ENCODE measurements at regions not wholly inside any gene's neighbourhood (a gene's known extent, or its start where the extent isn't known, plus 50 kb on each side); places are given as distances from the start of the nearest gene placed in this dataset.
A peak's percentile ranks its signal among the peaks of the same experiment; 100 is the strongest.

GRCh38 chr6:154885214-154885613 lies 109.9 kb upstream of the TIAM2 start:
- no peak for DNase-seq (ENCODE audit: low read depth)
- H3K4me3 ChIP-seq (ENCODE audit: low read depth, low read length) = no peak overlapping the region

GRCh38 chr6:154886016-154886415 lies 109.1 kb upstream of the TIAM2 start:
- DNase-seq (ENCODE audit: low read depth) = no peak
- H3K4me3 ChIP-seq (ENCODE audit: low read depth, low read length) = no peak overlapping the region

GRCh38 chr6:154886471-154886870 lies 108.6 kb upstream of the TIAM2 start:
- H3K4me3 ChIP-seq (ENCODE audit: low read depth, low read length) = no peak overlapping the region
- no peak for DNase-seq (ENCODE audit: low read depth)

- no peak overlapping the region for H3K4me3 ChIP-seq (ENCODE audit: low read depth, low read length)
- no peak for DNase-seq (ENCODE audit: low read depth)
Observed at GRCh38 chr6:154887051-154887450, 108.1 kb upstream of the TIAM2 start.

GRCh38 chr6:154888421-154889295 lies 106.5 kb upstream of the TIAM2 start:
- no peak overlapping the region for H3K4me3 ChIP-seq (ENCODE audit: low read depth, low read length)
- DNase-seq (ENCODE audit: low read depth) = no peak

- DNase-seq (ENCODE audit: low read depth) = no peak
Observed at GRCh38 chr6:154890874-154891273, 104.2 kb upstream of the TIAM2 start.

GRCh38 chr6:154891901-154892300 lies 103.2 kb upstream of the TIAM2 start:
- no peak for DNase-seq (ENCODE audit: low read depth)
- H3K4me3 ChIP-seq (ENCODE audit: low read depth, low read length) = no peak overlapping the region

More at GRCh38 chr6:154890874-154891273, 104.2 kb upstream of the TIAM2 start:
- H3K4me3 ChIP-seq (ENCODE audit: low read depth, low read length) = no peak overlapping the region

- no peak overlapping the region for H3K4me3 ChIP-seq (ENCODE audit: low read depth, low read length)
- no peak for DNase-seq (ENCODE audit: low read depth)
Observed at GRCh38 chr6:154893917-154894316, 101.2 kb upstream of the TIAM2 start.

- DNase-seq (ENCODE audit: low read depth) = no peak
- no peak overlapping the region for H3K4me3 ChIP-seq (ENCODE audit: low read depth, low read length)
Observed at GRCh38 chr6:154894902-154895301, 100.2 kb upstream of the TIAM2 start.

GRCh38 chr6:154895841-154896240 lies 99.3 kb upstream of the TIAM2 start:
- no peak for DNase-seq (ENCODE audit: low read depth)
- H3K4me3 ChIP-seq (ENCODE audit: low read depth, low read length) = no peak overlapping the region

- no peak for DNase-seq (ENCODE audit: low read depth)
- no peak overlapping the region for H3K4me3 ChIP-seq (ENCODE audit: low read depth, low read length)
Observed at GRCh38 chr6:154898821-154899220, 96.3 kb upstream of the TIAM2 start.

- no peak overlapping the region for H3K4me3 ChIP-seq (ENCODE audit: low read depth, low read length)
- DNase-seq (ENCODE audit: low read depth) = no peak
Observed at GRCh38 chr6:154899824-154900463, 95.2 kb upstream of the TIAM2 start.

- DNase-seq (ENCODE audit: low read depth) = no peak
Observed at GRCh38 chr6:154901876-154902552, 93.1 kb upstream of the TIAM2 start.

GRCh38 chr6:154907291-154907690 lies 87.8 kb upstream of the TIAM2 start:
- no peak overlapping the region for H3K4me3 ChIP-seq (ENCODE audit: low read depth, low read length)
- DNase-seq (ENCODE audit: low read depth) = no peak

More at GRCh38 chr6:154901876-154902552, 93.1 kb upstream of the TIAM2 start:
- H3K4me3 ChIP-seq (ENCODE audit: low read depth, low read length) = no peak overlapping the region

GRCh38 chr6:154908723-154909122 lies 86.4 kb upstream of the TIAM2 start:
- H3K4me3 ChIP-seq (ENCODE audit: low read depth, low read length) = no peak overlapping the region
- no peak for DNase-seq (ENCODE audit: low read depth)

GRCh38 chr6:154909311-154909710 lies 85.8 kb upstream of the TIAM2 start:
- DNase-seq (ENCODE audit: low read depth) = peak; percentile 43
- no peak overlapping the region for H3K4me3 ChIP-seq (ENCODE audit: low read depth, low read length)

- DNase-seq (ENCODE audit: low read depth) = peak; percentile 72
- H3K4me3 ChIP-seq (ENCODE audit: low read depth, low read length) = no peak overlapping the region
Observed at GRCh38 chr6:154909821-154910220, 85.3 kb upstream of the TIAM2 start.

- DNase-seq (ENCODE audit: low read depth) = no peak
- H3K4me3 ChIP-seq (ENCODE audit: low read depth, low read length) = no peak overlapping the region
Observed at GRCh38 chr6:154914288-154914687, 80.8 kb upstream of the TIAM2 start.

- no peak for DNase-seq (ENCODE audit: low read depth)
Observed at GRCh38 chr6:154916857-154917256, 78.3 kb upstream of the TIAM2 start.

GRCh38 chr6:154917941-154918340 lies 77.2 kb upstream of the TIAM2 start:
- no peak for DNase-seq (ENCODE audit: low read depth)
- no peak overlapping the region for H3K4me3 ChIP-seq (ENCODE audit: low read depth, low read length)

More at GRCh38 chr6:154916857-154917256, 78.3 kb upstream of the TIAM2 start:
- no peak overlapping the region for H3K4me3 ChIP-seq (ENCODE audit: low read depth, low read length)
